ENCODE measurements at regions not wholly inside any gene's neighbourhood (a gene's known extent, or its start where the extent isn't known, plus 50 kb on each side); places are given as distances from the start of the nearest gene placed in this dataset.

GRCh38 chr6:50539447-50539846 lies 173.9 kb upstream of the TFAP2D start:
- intact Hi-C loops (cut with micrococcal nuclease), result no loop called here
- Histone ChIP-seq H3K4ac (ENCODE audit: low read depth, low read length) (no peak overlapping the region), H3K4me2 (ENCODE audit: low read depth, low read length) (no peak overlapping the region), H2AK5ac (ENCODE audit: low read depth, low read length) (no peak overlapping the region), H3K27ac (ENCODE audit: insufficient read depth, low read length) (no peak overlapping the region), H3K9ac (ENCODE audit: low read depth, low read length) (no peak overlapping the region), H2BK5ac (ENCODE audit: low read depth, low read length, poor library complexity, severe bottlenecking) (no peak overlapping the region), H2BK20ac (ENCODE audit: low read depth, low read length) (no peak overlapping the region), H3K9me3 (ENCODE audit: control insufficient read depth, insufficient read depth, low read length) (no peaks in the 10 kb centered on the region), H3K23ac (ENCODE audit: low read depth, low read length) (no peak overlapping the region), H2BK120ac (ENCODE audit: low read depth, low read length) (no peak overlapping the region), H4K91ac (ENCODE audit: insufficient read depth, low read depth, low read length) (no peak overlapping the region), H4K8ac (ENCODE audit: low read depth in 2 of 2, low read length in 2 of 2) (no peak overlapping the region), H2AK9ac (replicated peaks; ENCODE audit: low read depth, low read length, poor library complexity) (no peak overlapping the region), H3K14ac (replicated peaks; ENCODE audit: low read depth, low read length) (no peak overlapping the region), H3K27me3 (ENCODE audit: control insufficient read depth, insufficient read depth, low read length) (no peaks in the 10 kb centered on the region), H4K5ac (ENCODE audit: low read depth, low read length) (no peak overlapping the region), H2AFZ (replicated peaks; ENCODE audit: low read length, poor library complexity) (no peak overlapping the region), H3K9me1 (ENCODE audit: insufficient read depth, low read length) (no peaks in the 10 kb centered on the region), H3K36me3 (ENCODE audit: control insufficient read depth, insufficient read depth, low read length) (no peaks in the 10 kb centered on the region), H3K4me3 (ENCODE audit: insufficient read depth, low read depth, low read length) (no peak overlapping the region), H3K56ac (ENCODE audit: extremely low read depth, insufficient read depth, low read length) (no peak overlapping the region), H4K20me1 (ENCODE audit: insufficient read depth, low read length) (no peaks in the 10 kb centered on the region), H3K79me1 (ENCODE audit: low read depth in 1 of 2, low read length in 2 of 2) (no peaks in the 10 kb centered on the region), H2BK15ac (ENCODE audit: low read depth, low read length) (no peak overlapping the region), H3K18ac (ENCODE audit: low read depth, low read length) (no peak overlapping the region), H3K4me1 (ENCODE audit: control insufficient read depth, insufficient read depth, low read length) (no peaks in the 10 kb centered on the region)
- no peak for ATAC-seq (ENCODE audit: low read depth)
- TF ChIP-seq MAFK (IDR thresholded peaks at IDR 0.05; ENCODE audit: low read depth, low read length) (no peak), USF2 (IDR thresholded peaks at IDR 0.05; ENCODE audit: low read depth, low read length) (no peak), BHLHE40 (IDR thresholded peaks at IDR 0.05; ENCODE audit: low read depth, low read length) (no peak), SMC3 (IDR thresholded peaks at IDR 0.05; ENCODE audit: low read depth, low read length) (no peak), CTCF (conservative IDR thresholded peaks at IDR 0.05; ENCODE audit: low read depth, low read length) (no peak), RAD21 (IDR thresholded peaks at IDR 0.05; ENCODE audit: low read length) (no peak), CHD1 (IDR thresholded peaks at IDR 0.05; ENCODE audit: low read depth, low read length) (no peak), NFE2L2 (IDR thresholded peaks at IDR 0.05; ENCODE audit: low read depth, low read length) (no peak), POLR2A (IDR thresholded peaks at IDR 0.05; ENCODE audit: low read depth, low read length) (no peak), MAZ (IDR thresholded peaks at IDR 0.05; ENCODE audit: borderline replicate concordance, low read depth, low read length) (no peak), RCOR1 (IDR thresholded peaks at IDR 0.05; ENCODE audit: insufficient replicate concordance, low read length) (no peak), RFX5 (IDR thresholded peaks at IDR 0.05; ENCODE audit: low read depth, low read length) (no peak), MXI1 (IDR thresholded peaks at IDR 0.05; ENCODE audit: borderline replicate concordance, low read depth, low read length) (no peak), FOS (IDR thresholded peaks at IDR 0.05; ENCODE audit: low read depth, low read length) (no peak), ELK1 (IDR thresholded peaks at IDR 0.05; ENCODE audit: borderline replicate concordance, low read depth, low read length) (no peak), CEBPB (IDR thresholded peaks at IDR 0.05; ENCODE audit: low read depth, low read length) (no peak)
- POLR2A ChIA-PET (ENCODE audit: unreplicated experiment), result no interaction called here
- CTCF ChIA-PET, result no interaction called here
- no TSS peak for BruUV-seq (replicated peaks)
- dilution Hi-C loops (cut with HindIII; ENCODE audit: low sequenced_read_pairs, unreplicated experiment), result no loop called here
- DNase-seq, result no peak
- in situ Hi-C loops (cut with MboI; ENCODE audit: low sequenced_read_pairs), result no loop called here
- no CpG with 5 or more reads among the region's 1 CpG for WGBS, 2 experiments (ENCODE audit: extremely low coverage in 2 of 2, insufficient read length in 1 of 2)
